NCI-H446 (cell line): ENCODE measurements at regions not wholly inside any gene's neighbourhood (a gene's known extent, or its start where the extent isn't known, plus 50 kb on each side); places are given as distances from the start of the nearest gene placed in this dataset.

Experiments used
- DNase-seq, 2 experiments: peaks; one replicate each; lab custom pipeline; 2025; lab: John Stamatoyannopoulos, UW

DNA sequence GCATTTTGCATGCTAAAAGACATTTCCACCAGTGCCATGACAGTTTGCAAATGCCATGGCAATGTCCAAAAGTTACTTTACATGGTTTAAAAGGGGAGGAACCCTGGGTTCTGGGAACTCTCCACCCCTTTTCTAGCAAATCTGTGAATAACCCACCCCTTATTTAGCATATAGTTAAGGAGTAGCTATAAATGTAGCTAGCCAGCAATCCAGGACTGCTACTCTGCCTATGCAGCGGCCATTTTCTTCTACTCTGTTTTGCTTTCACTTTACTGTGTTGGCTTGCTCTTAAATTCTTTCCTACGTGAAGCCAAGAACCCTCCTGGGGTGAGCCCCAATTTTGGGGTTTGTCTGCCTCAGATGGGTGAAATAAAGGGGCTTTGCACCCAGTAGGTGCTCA is 141.0 kb downstream of the PTPN11 start:
- no peak for DNase-seq

DNA sequence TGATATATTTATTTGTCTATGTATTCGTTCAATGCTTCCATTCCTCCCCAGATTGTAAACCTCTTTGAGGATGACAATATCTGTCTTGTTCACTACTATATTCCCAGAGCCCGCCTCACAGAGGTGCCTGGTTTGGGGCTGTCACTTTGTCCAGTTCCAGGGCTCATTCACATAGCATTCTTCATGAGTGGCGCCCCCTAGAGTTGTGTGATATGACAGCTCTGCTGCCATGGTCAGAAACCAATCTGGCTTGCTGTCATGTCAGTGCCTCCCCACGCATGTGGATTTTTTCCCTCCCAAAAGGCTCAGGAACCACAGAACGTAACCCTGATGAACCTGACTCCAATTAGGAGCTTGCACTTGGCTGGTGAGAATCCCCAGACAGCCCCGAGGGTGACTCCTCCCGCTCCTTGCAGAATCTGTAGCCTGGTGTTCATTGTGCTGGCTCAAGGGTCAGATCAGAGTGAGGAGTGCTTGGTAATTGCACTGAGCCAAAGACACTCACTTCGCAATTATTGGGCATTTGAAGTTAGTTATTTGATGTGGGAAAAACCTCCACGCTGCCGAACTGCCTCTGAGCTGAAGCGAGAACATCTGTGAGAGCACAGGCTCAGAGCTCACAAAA is 145.5 kb downstream of the PTPN11 start:
- no peak for DNase-seq

DNA sequence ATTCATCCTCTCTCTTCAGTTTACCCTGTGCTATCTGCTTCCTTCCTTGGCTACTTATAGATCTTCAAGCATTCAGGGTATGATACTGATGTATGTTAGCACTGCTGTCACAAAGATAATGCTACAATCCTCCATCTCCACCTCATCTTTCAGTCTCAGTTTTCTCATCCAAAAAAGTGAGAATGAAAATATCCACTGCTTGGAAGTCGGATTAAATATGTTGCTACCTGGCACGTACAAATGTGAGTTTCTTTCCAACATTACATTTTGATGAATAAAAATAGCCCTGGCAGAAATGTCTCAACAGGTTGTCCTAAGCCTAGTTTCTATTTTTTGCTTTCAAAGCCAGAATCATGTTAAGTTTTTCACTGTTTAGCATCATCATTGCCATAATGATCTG is 149.9 kb downstream of the PTPN11 start:
- DNase-seq, result no peak

DNA sequence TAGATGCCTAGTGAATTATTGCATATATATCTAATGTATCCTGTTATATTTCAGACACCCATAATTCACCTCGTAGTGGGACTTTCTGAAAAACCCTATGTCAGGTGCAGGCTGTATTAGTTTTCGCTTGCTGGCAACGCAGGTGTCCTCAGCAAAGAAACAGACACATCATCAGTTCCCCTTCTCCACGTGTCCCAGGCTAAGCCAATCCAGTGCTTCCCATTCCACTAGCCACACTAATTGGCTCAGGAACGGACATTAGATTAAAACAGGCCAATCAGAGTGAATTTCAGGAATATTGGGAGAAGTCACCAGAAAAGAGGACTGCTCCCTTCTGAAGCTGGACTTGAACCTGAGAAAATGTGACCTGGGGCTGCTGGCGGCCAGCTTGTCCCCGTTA is 151.3 kb downstream of the PTPN11 start:
- DNase-seq, result no peak

DNA sequence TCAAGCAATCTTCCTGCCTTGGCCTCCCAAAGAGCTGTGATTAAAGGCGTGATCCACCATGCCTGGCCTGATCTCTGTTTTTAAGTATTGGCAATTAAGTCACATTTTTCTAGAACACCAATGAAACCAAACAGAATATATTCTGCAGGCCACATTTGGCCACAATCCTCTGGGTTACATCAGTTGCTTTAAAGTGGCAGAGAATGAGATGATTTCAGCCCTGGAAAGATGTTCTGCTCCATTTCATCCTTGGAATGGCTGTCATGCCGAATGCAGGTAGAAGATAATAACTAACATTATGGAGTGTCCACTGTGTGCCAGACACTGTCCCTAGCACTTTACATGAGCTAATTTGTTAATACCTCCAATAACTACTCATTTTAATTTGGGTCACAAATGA is 154.4 kb downstream of the PTPN11 start:
- no peak for DNase-seq

DNA sequence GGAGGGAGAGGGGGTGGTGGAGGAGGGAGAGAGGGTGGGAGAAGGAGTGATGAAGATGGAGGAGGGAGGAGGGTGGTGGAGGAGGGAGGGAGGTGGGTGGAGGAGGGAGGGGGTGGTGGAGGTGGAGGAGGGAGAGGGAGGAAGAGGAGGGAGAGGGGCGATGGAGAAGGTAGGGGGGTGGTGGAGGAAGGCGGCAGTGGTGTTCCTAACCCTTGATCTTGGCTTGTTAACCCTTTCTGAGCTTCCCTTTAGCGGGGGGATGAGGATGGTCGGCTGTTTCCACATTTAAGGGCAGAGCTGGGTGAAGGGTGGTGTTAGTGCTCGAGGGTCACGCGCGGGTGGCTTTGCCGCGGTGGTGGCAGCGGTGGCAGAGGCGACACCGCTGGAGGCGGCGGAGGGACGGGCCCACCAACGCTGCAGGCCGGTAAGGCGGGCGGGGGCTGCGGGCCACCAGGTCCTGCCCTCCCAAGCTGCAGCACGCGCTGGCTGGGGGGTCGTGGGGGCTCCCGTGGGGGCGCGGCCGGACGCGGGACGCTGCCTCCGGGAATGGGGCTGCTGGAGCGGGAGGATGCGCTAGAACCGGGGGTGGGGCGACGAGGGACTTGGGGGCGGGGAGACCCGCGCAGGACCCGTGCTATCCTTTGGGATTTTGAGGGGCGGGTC is 156.3 kb downstream of the PTPN11 start:
- no peak for DNase-seq

GRCh38 chr12:112575559-112576067 is 156.9 kb downstream of the PTPN11 start:
- no peak for DNase-seq

DNA sequence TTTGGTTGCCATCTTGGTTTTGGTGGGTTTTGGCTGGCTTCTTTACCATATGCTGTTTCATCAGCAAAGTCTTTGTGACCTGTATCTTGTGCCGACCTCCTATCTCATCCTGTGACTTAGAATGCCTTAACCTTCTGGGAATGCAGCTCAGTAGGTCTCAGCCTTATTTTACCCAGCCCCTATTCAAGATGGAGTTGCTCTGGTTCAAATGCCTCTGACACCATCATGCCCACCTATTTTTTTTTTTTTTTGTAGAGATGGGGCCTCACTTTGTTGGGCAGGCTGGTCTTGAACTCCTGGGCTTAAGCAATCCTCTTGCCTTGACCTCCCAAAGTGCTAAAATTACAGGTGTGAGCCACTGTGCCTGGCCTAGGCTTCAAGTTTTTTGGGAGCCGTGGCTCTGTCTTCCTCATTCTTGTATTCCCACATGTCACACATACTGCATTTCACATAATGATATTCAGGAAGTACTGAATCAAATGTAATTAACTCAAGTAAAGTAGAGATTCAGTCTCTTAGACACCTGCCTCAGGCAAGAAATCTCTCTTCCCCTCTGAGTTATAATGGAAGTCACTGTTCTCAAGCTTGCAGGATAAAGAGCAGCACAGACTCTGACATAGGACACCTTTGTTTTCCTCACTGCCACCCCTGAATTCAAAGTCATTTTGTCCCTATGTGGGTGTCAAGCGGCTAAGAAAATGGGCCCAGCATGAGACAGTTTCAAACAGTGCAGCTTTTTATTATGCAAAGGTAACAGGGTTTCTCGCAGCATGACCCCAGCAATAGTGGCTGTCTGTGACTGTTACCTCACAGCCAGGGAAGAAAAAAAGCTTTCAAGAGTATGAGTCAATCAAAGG is 159.0 kb downstream of the PTPN11 start:
- no peak for DNase-seq

- no peak for DNase-seq
Observed at GRCh38 chr12:112584266-112584722, 165.5 kb downstream of the PTPN11 start.

DNA sequence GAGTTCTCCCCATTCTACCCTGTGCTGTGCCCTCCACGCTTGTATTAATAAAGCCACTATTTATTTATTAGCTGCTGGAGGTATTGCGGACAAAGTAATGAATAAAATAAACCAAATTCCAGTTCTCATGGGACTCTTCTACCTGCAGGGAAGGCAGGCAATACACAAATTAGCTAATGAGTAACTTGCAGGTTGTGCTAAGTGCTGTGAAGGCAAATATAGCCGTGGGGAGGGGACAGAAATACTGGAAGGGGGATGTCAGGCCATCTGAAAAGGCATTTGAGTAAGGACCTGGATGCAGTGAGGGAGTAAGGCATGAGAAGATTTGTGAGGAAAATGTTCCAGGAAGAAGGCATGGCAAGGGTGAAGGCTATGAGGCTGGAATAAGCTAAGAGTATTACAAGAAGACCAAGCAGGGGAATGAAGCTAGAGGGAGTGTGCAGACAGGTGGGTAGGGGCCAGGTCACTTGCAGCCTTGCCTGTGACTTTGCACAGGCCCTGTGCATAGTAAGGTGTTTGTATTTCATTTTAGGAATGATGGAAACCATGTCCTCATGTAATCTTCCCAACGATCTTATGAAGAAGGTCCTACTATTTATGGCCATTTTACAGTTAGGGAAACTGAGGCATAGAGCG is 167.5 kb downstream of the PTPN11 start:
- DNase-seq, result no peak

DNA sequence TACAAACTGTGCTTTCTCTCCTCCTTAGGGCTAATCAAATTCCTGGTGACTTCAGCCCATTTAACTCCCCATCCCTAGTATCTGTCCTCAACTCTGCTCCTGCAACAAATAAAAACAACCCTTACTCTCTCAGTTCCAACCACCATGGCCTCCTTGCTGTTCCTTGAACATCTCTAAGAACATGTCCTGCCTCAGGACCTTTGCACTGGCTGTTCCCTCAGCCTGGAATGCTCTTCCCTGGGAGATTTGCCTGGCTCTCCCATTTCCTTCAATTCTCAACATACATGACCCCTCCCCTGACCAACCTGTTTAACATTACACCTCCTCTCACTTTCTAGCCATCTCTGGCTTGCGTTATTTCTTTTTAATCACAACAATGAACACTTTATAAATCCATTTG is 170.5 kb downstream of the PTPN11 start:
- no peak for DNase-seq

DNA sequence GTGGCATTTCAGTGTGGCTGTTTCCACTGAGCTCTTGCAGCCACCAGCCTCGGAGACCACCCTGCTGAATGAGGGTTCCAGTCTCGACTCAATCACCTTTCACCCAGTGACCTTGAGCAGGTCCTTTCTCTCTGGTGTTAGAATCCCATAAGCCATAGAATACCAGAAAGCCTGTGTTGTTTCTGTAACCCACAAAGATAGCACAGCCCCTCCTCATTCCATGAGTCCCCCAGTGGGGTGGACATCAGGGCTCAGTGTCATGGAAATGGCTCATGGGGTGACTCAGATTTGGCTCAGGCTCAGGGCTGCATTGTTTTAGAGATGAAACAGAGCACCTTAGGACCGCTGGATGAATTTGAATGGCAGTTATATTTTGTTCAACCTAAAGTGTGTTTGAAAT is 171.5 kb downstream of the PTPN11 start:
- DNase-seq, result no peak

GRCh38 chr12:112591488-112591887 is 172.7 kb downstream of the PTPN11 start:
- DNase-seq, result no peak

GRCh38 chr12:112595410-112595809 is 176.7 kb downstream of the PTPN11 start:
- no peak for DNase-seq

DNA sequence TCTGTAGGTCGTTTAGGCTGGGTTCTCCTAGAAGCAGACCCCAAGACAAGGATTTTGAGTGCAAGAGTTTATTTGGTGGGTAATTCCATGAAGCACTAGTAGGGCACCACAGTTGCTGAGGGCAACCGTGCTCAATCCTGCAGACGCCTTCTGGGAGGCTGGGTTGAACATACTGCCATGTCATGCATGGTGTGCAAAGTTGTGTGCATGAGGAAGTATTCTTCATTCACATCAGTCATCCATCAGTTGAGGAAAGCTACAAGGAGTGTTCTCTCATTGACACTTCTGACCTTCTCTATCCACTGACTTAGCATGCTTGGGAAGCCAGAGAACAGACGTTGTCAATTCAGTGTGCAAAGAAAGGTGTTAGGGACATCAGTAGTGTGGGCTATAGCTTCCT is 179.2 kb downstream of the PTPN11 start:
- DNase-seq, result no peak

DNA sequence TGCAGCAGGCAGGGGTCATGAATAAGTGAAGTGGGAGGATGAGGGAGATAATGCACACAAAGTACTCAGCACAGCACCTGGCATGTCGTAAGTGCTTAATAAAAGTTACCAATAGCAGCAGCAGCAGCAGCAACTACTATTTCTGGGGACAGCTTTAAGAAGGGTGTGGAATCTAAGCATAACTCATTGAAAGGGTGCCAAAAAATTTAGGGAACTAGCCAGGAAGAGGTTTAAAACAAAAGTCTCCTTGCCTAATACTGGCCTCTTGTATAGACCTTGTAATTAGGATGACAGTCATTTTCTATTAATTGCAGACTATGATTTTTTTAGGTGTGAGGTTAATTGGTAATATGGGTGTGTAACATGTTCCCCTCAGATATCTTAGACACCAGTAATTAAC is 179.9 kb downstream of the PTPN11 start:
- DNase-seq, result no peak

- no peak for DNase-seq
Observed at GRCh38 chr12:112599871-112600270, 181.1 kb downstream of the PTPN11 start.

GRCh38 chr12:112602150-112602549 is 183.4 kb downstream of the PTPN11 start:
- no peak for DNase-seq

DNA sequence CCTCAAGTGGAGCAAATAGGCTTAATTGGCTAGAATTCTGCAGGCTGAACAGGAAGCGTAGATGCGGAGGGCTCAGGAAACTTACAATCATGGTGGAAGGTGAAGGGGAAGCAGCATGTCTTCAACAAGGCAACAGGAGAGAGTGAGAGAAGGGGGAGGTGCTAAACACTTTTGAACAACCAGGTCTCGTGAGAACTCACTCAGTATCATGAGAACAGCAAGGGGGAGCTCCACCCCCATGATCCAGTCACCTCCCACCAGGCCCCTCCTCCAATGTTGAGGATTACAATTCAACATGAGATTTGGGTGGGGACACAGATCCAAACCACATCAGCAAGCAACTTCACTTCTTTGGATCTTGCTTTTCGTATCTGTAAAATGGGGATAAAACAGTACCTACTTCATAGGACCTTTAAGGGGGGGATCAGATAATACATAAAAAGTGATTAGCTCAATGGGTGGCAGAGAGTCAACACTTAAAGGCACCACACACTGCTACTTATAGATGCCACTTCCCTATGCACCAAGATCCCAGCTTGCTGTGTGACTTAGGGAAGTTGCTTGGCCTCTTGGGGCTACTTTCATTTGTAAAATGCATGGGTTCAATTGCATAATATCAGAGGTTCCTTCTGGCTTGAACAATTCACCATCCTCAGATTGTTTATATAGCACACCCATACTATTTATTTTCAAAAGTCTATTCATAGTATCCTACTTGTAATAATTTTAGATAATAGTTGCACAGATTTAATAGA is 184.8 kb upstream of the RPH3A start:
- no peak for DNase-seq

DNA sequence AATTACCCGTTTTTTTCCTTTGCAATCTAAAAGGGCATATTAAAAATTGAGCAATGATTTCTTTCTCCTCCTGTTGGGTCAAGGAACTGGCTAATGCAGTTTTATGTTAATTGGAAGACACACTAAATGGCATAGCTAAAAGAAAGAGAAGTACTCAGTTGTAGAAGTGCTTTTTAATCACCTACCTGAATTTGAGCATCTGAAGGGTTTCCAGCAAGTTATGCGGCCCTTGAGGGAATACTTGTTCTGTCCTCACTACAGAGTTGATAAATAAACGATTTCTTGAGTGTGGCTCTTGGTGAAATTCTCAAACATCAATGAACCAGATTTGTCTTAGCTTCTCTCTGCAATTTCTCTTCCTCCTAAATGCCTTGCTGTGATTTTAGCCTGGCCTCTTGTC is 184.1 kb upstream of the RPH3A start:
- no peak for DNase-seq

DNA sequence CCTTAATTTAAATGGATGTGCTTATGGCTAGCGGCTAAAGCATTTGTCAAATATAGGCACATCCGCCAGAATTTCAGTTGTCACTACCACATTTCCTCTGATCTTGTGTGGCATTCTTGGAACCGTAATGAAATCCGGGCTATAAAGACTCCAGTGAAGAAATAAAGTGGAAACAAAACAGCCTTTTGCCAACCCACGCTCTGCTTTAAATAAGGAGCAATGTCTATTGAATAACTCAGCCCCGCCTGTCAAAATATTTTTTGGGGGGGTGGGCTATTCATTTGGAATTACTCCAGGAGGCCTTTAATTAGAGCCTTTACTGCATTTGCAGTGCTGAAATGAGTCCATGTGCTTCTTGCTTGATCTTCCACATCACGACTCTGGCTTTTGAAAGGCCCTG is 179.6 kb upstream of the RPH3A start:
- DNase-seq, result peak in 1 of 2 experiments; percentile 49

GRCh38 chr12:112615196-112615595 is 176.4 kb upstream of the RPH3A start:
- peak in 1 of 2 experiments; percentile 58 for DNase-seq
